HEK293 (cell line): ENCODE measurements at regions not wholly inside any gene's neighbourhood (a gene's known extent, or its start where the extent isn't known, plus 50 kb on each side); places are given as distances from the start of the nearest gene placed in this dataset.
"Not testable (repeated sequence)": the region's sequence is repeated elsewhere in the genome, so short reads cannot be mapped to it uniquely, and the experiment has no call there.

Experiments used
- CTCF ChIA-PET: fragments of 350-600 bp; formaldehyde crosslinking; extraction: SDS; loops from one replicate; lab custom pipeline; 2021; ENCODE audit warnings: antibody characterized with exemption; lab: Yijun Ruan, JAX
- POLR2A ChIA-PET: fragments of 300-600 bp; formaldehyde crosslinking; extraction: SDS; loops from one replicate; lab custom pipeline; 2020; ENCODE audit warnings: antibody characterized with exemption, inconsistent platforms; lab: Yijun Ruan, JAX
- H3K27ac ChIP-seq: fragments of 200-500 bp; sonication (Bioruptor generic); 2 replicates; pipeline ENCODE4 v1.5.1; 2014; ENCODE audit warnings: low read depth, low read length, control low read depth, inconsistent platforms; ENCODE audit errors: extremely low read depth
- H3K36me3 ChIP-seq, 2 experiments: fragments of 200-500 bp in 1 of 2; sonication (Bioruptor generic) in 1 of 2; 1 replicate in 1 of 2; 2 replicates in 1 of 2; pipeline ENCODE4 v1.5.1; 2014 to 2017; ENCODE audit warnings: inconsistent platforms in 2 of 2, low read length in 2 of 2; ENCODE audit not compliant: control insufficient read depth in 2 of 2, insufficient read depth in 1 of 2
- H3K4me1 ChIP-seq: fragments of 200-500 bp; sonication (Bioruptor generic); 2 replicates; pipeline ENCODE4 v1.5.1; 2014; ENCODE audit warnings: mild to moderate bottlenecking, low read length, inconsistent platforms; ENCODE audit not compliant: control insufficient read depth, insufficient read depth
- H3K4me3 ChIP-seq: 2 replicates; pipeline ENCODE4 v1.5.1; 2011; ENCODE audit warnings: low read depth, mild to moderate bottlenecking, control low read depth, low read length, moderate library complexity
- H3K9me3 ChIP-seq: fragments of 200-500 bp; sonication (Bioruptor generic); 2 replicates; pipeline ENCODE4 v1.5.1; 2014; ENCODE audit warnings: low read depth, low read length, inconsistent platforms; ENCODE audit not compliant: control insufficient read depth, insufficient read depth
- ZBTB49 ChIP-seq: fragments of 450-650 bp; formaldehyde crosslinking; IDR thresholded peaks from 2 replicates; pipeline ENCODE4 v1.5.1; 2016; ENCODE audit warnings: missing biosample characterization, missing genetic modification characterization, low read depth
- ZFP41 ChIP-seq: fragments of 450-650 bp; formaldehyde crosslinking; IDR thresholded peaks from 2 replicates; pipeline ENCODE4 v1.5.1; 2016; ENCODE audit warnings: missing biosample characterization, missing genetic modification characterization, borderline replicate concordance
- ZNF274 ChIP-seq, 2 experiments: fragments of 200-500 bp in 1 of 2; fragments of 450-650 bp in 1 of 2; sonication (Bioruptor generic) in 1 of 2; formaldehyde crosslinking in 1 of 2; IDR thresholded peaks; 2 replicates each; pipeline versions ENCODE4 v1.5.1 to v1.6.1; 2014 to 2016; ENCODE audit warnings: borderline replicate concordance in 1 of 2, inconsistent platforms in 1 of 2, low read length in 1 of 2, missing biosample characterization in 1 of 2, missing genetic modification characterization in 1 of 2
- ZNF423 ChIP-seq: fragments of 450-650 bp; formaldehyde crosslinking; IDR thresholded peaks from 2 replicates; pipeline ENCODE4 v1.5.1; 2016; ENCODE audit warnings: missing biosample characterization, missing genetic modification characterization
- ZNF488 ChIP-seq: fragments of 450-650 bp; formaldehyde crosslinking; IDR thresholded peaks from 2 replicates; pipeline ENCODE4 v1.5.1; 2016; ENCODE audit warnings: missing biosample characterization, missing genetic modification characterization
- ZNF585B ChIP-seq: fragments of 450-650 bp; formaldehyde crosslinking; IDR thresholded peaks from 2 replicates; pipeline ENCODE4 v1.5.1; 2016; ENCODE audit warnings: missing biosample characterization, missing genetic modification characterization
- ZSCAN4 ChIP-seq: fragments of 450-650 bp; formaldehyde crosslinking; IDR thresholded peaks from 2 replicates; pipeline ENCODE4 v1.5.1; 2017; ENCODE audit warnings: missing biosample characterization, missing genetic modification characterization
- TF ChIP-seq, protein P1 (sequence below): fragments of 450-650 bp; formaldehyde crosslinking; IDR thresholded peaks from 2 replicates; pipeline ENCODE4 v1.5.1; 2016; ENCODE audit warnings: missing biosample characterization, missing genetic modification characterization
- TF ChIP-seq, protein P2 (sequence below): fragments of 450-650 bp; formaldehyde crosslinking; IDR thresholded peaks from 2 replicates; pipeline ENCODE4 v1.5.1; 2016; ENCODE audit warnings: missing biosample characterization, missing genetic modification characterization
- TF ChIP-seq, protein P3 (sequence below): IDR thresholded peaks from 2 replicates; pipeline ENCODE4 v1.6.1; 2011; ENCODE audit warnings: mild to moderate bottlenecking, low read depth, low read length, borderline replicate concordance

DNA sequence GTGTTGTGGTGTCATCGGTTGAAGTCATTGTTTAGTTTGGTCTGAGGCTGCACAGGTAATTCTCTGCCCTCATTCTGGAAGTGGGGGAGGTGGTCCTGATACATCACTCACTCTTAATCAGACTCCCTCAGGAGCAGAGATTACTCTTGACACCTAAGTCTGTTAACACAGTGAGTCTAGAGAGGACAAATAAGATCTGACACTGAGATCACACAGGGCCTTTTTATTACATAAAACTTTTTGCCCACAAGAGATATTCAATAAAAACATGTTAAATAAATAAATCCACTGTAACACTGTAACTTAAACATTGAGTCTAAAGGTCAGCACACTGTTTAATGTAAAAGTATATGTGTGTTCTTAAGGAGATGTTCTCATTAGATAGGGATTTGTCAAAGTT, 57.1 kb upstream of the MBNL1 start (continued):
- TF ChIP-seq, protein P1, sequence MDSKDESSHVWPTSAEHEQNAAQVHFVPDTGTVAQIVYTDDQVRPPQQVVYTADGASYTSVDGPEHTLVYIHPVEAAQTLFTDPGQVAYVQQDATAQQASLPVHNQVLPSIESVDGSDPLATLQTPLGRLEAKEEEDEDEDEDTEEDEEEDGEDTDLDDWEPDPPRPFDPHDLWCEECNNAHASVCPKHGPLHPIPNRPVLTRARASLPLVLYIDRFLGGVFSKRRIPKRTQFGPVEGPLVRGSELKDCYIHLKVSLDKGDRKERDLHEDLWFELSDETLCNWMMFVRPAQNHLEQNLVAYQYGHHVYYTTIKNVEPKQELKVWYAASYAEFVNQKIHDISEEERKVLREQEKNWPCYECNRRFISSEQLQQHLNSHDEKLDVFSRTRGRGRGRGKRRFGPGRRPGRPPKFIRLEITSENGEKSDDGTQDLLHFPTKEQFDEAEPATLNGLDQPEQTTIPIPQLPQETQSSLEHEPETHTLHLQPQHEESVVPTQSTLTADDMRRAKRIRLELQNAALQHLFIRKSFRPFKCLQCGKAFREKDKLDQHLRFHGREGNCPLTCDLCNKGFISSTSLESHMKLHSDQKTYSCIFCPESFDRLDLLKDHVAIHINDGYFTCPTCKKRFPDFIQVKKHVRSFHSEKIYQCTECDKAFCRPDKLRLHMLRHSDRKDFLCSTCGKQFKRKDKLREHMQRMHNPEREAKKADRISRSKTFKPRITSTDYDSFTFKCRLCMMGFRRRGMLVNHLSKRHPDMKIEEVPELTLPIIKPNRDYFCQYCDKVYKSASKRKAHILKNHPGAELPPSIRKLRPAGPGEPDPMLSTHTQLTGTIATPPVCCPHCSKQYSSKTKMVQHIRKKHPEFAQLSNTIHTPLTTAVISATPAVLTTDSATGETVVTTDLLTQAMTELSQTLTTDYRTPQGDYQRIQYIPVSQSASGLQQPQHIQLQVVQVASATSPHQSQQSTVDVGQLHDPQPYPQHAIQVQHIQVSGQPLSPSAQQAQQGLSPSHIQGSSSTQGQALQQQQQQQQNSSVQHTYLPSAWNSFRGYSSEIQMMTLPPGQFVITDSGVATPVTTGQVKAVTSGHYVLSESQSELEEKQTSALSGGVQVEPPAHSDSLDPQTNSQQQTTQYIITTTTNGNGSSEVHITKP (tag by site-specific recombination) = no peak
- TF ChIP-seq ZNF585B (tag by site-specific recombination) = no peak
- TF ChIP-seq, protein P2, sequence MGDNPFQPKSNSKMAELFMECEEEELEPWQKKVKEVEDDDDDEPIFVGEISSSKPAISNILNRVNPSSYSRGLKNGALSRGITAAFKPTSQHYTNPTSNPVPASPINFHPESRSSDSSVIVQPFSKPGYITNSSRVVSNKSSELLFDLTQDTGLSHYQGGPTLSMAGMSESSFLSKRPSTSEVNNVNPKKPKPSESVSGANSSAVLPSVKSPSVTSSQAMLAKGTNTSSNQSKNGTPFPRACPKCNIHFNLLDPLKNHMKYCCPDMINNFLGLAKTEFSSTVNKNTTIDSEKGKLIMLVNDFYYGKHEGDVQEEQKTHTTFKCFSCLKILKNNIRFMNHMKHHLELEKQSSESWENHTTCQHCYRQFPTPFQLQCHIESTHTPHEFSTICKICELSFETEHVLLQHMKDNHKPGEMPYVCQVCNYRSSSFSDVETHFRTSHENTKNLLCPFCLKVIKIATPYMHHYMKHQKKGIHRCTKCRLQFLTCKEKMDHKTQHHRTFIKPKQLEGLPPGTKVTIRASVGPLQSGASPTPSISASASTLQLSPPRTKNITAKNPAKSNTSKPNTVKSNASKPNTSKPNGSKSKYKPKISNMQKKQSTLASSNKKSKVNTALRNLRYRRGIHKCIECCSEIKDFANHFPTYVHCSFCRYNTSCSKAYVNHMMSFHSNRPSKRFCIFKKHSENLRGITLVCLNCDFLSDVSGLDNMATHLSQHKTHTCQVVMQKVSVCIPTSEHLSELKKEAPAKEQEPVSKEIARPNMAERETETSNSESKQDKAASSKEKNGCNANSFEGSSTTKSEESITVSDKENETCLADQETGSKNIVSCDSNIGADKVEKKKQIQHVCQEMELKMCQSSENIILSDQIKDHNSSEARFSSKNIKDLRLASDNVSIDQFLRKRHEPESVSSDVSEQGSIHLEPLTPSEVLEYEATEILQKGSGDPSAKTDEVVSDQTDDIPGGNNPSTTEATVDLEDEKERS (tag by site-specific recombination) = no peak

DNA sequence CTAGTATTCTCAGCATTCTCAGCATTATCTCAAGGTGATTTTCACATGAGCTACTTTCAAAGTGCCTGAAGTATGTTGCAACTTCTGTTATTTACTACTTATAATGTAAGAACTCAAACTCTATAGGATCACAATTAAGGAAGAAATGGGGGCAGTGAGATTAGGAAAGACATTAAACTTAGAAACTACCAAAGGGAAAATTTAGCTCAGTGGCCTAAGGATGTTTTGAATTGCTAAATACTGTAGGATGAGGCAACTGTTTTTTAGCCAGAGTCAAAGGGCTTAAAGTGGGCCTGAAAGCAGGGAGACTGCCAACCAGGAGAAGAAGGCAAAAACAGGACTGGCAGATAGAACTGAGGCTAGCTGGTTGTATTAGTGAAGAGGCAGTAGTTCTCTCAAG, 55.5 kb upstream of the MBNL1 start:
- ChIA-PET CTCF (interaction anchor here (0.6 to 0.7 kb wide), 3 partner anchors 27 to 1536 kb away, joined by 3 to 4 read pairs (median 3); no protein-coding TSS in a partner anchor), POLR2A (no interaction called here)
- H3K9me3 ChIP-seq = no peaks in the 10 kb centered on the region
- no peak overlapping the region for H3K27ac ChIP-seq
- no peaks in the 10 kb centered on the region for H3K4me1 ChIP-seq
- TF ChIP-seq ZNF274 (IDR thresholded peaks at IDR 0.05; ENCODE audit: low read length) = no peak
- no peak for TF ChIP-seq ZNF274 (tag by site-specific recombination; IDR thresholded peaks at IDR 0.05; ENCODE audit: borderline replicate concordance)
- TF ChIP-seq, protein P3, sequence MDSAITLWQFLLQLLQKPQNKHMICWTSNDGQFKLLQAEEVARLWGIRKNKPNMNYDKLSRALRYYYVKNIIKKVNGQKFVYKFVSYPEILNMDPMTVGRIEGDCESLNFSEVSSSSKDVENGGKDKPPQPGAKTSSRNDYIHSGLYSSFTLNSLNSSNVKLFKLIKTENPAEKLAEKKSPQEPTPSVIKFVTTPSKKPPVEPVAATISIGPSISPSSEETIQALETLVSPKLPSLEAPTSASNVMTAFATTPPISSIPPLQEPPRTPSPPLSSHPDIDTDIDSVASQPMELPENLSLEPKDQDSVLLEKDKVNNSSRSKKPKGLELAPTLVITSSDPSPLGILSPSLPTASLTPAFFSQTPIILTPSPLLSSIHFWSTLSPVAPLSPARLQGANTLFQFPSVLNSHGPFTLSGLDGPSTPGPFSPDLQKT = no peak
- TF ChIP-seq ZNF488 (tag by site-specific recombination) = no peak
- TF ChIP-seq ZSCAN4 (tag by site-specific recombination) = no peak
- no peak for TF ChIP-seq ZFP41 (tag by site-specific recombination)
- no peak overlapping the region for H3K4me3 ChIP-seq
- no peaks in the 10 kb centered on the region for H3K36me3 ChIP-seq

DNA sequence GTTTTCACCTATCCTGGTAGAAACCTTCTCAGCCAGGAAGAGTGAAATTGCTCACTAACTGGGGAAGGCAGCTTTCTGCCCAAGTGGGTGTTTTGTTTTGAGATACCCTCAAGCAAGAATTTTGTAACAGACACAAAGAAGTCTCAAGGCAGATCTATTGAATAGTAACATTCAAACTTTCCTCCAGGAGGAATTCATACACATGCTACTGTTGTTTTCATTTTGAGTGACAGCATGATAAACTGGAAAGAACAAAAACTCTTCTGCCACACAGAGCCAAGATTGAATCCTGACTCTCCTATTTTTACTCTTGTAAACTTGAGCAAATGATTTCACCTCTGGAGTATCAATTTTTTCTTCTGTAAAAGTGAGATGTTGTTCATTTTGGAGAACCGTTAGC, 54.8 kb upstream of the MBNL1 start:
- Histone ChIP-seq H3K27ac (no peak overlapping the region), H3K9me3 (no peaks in the 10 kb centered on the region), H3K4me3 (no peak overlapping the region), H3K36me3 (no peaks in the 10 kb centered on the region)
- POLR2A ChIA-PET = no interaction called here
- no peak for TF ChIP-seq ZNF423 (tag by site-specific recombination)
- TF ChIP-seq ZSCAN4 (tag by site-specific recombination) = no peak
- no peak for TF ChIP-seq ZBTB49 (tag by site-specific recombination)
- TF ChIP-seq, all 188 proteins: peak for 0
- no peaks in the 10 kb centered on the region for H3K4me1 ChIP-seq
- CTCF ChIA-PET = no interaction called here

DNA sequence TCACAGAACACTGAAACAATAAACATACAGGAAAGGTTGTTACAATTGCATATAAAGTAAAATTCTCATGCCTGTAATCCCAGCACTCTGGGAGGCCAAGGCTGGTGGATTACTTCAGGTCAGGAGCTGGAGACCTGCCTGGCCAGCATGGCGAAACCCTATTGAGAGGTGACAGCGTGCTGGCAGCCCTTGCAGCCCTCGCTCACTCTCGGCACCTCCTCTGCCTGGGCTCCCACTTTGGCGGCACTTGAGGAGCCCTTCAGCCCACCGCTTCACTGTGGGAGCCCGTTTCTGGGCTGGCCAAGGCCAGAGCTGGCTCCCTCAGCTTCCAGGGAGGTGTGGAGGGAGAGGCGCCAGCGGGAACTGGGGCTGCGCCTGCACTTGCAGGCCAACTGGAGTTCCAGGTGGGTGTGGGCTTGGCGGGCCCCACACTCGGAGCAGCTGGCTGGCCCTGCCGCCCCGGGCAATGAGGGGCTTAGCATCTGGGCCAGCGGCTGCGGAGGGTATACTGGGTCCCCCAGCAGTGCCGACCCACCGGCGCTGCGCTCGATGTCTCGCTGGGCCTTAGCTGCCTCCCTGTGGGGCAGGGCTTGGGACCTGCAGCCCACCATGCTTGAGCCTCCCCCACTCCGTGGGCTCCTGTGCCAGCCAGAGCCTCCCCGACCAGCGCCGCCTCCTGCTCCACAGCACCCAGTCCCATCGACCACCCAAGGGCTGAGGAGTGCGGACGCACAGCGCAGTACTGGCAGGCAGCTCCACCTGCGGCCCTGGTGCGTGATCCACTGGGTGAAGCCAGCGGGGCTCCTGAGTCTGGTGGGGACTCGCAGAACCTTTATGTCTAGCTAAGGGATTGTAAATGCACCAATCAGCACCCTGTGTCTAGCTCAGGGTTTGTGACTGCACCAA, 51.5 kb upstream of the MBNL1 start:
- H3K27ac ChIP-seq, POLR2A ChIA-PET, H3K4me3 ChIP-seq, H3K36me3 ChIP-seq, CTCF ChIA-PET, H3K9me3 ChIP-seq, H3K4me1 ChIP-seq: not testable (repeated sequence)
